ENCODE measurements at regions not wholly inside any gene's neighbourhood (a gene's known extent, or its start where the extent isn't known, plus 50 kb on each side); places are given as distances from the start of the nearest gene placed in this dataset.

DNA sequence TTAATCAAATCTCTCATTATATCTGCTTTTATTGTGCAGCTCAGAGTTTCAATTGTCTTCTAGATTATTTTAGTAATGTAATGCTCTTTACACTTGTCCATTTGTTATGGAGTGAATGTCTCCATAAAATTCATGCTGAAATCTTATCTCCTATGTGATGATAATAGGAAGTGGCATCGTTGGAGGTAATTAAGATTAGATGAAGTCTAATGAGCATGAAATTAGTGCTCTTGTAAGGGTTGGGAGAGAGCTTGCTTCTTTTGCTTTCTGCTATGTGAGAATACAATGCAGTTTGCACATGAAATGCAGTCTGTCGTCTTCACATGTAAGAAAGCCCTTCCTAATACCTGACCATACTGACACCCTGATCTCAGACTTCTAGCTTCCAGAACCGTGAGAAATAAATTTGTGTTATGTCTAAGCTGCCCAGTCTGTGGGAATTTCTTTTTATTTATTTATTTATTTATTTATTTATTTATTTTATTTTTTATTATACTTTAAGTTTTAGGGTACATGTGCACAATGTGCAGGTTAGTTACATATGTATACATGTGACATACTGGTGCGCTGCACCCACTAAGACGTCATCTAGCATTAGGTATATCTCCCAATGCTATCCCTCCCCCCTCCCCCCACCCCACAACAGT is 1399.2 kb upstream of the CDH6 start:
- H3K27me3 Mint-ChIP-seq = no peaks in the 10 kb centered on the region
- H3K4me1 Mint-ChIP-seq (ENCODE audit: low read depth) = no peaks in the 10 kb centered on the region
- no peaks in the 10 kb centered on the region for H3K36me3 ChIP-seq (ENCODE audit: insufficient read depth, low read length)
- no peaks in the 10 kb centered on the region for H3K36me3 Mint-ChIP-seq (ENCODE audit: low read depth)
- intact Hi-C loops (cut with DNase I, micrococcal nuclease) = no loop called here
- CTCF ChIA-PET = no interaction called here
- no peak for ATAC-seq (ENCODE audit: poor library complexity)
- peaks cover 0 to 4% of the 10 kb centered on the region in 2 experiments for H3K9me3 ChIP-seq (ENCODE audit: control insufficient read depth in 1 of 2, insufficient read depth in 1 of 2, low read length in 2 of 2)
- TF ChIP-seq, protein P1, sequence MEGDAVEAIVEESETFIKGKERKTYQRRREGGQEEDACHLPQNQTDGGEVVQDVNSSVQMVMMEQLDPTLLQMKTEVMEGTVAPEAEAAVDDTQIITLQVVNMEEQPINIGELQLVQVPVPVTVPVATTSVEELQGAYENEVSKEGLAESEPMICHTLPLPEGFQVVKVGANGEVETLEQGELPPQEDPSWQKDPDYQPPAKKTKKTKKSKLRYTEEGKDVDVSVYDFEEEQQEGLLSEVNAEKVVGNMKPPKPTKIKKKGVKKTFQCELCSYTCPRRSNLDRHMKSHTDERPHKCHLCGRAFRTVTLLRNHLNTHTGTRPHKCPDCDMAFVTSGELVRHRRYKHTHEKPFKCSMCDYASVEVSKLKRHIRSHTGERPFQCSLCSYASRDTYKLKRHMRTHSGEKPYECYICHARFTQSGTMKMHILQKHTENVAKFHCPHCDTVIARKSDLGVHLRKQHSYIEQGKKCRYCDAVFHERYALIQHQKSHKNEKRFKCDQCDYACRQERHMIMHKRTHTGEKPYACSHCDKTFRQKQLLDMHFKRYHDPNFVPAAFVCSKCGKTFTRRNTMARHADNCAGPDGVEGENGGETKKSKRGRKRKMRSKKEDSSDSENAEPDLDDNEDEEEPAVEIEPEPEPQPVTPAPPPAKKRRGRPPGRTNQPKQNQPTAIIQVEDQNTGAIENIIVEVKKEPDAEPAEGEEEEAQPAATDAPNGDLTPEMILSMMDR (IDR thresholded peaks at IDR 0.05) = no peak
- no peaks in the 10 kb centered on the region for H3K27me3 ChIP-seq (ENCODE audit: control insufficient read depth in 1 of 2, insufficient read depth in 2 of 2, low read length in 2 of 2)
- no peak overlapping the region for H3K4me3 ChIP-seq (ENCODE audit: low read length)
- H3K4me1 ChIP-seq (ENCODE audit: insufficient read depth, low read length) = no peaks in the 10 kb centered on the region
- no peak overlapping the region for H3K27ac Mint-ChIP-seq
- H3K4me3 Mint-ChIP-seq = no peak overlapping the region
- peaks cover 6% of the 10 kb centered on the region for H3K9me3 Mint-ChIP-seq
- POLR2A ChIA-PET = no interaction called here
- no peak for DNase-seq
- no peak overlapping the region for H3K27ac ChIP-seq (ENCODE audit: low read depth in 1 of 2, low read length in 2 of 2)

DNA sequence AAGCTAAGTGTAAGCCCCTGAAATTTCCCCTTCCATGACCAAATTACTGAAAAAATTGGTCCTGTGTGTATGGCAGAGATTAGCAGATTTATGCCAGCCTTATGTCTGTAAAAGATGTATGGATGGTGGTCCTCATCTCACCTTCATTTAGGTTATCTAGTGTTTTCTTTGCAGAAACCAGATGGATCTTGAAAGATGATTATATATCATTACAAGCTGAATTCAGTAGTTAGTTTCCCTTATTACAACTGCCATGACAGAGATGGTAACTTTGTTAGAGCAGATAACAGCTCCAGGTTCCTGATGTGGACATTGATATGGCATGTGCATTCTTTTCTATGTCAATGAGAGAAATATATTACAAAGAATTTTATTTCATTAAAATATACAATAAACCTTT is 1403.2 kb upstream of the CDH6 start:
- no peaks in the 10 kb centered on the region for H3K4me1 Mint-ChIP-seq (ENCODE audit: low read depth)

DNA sequence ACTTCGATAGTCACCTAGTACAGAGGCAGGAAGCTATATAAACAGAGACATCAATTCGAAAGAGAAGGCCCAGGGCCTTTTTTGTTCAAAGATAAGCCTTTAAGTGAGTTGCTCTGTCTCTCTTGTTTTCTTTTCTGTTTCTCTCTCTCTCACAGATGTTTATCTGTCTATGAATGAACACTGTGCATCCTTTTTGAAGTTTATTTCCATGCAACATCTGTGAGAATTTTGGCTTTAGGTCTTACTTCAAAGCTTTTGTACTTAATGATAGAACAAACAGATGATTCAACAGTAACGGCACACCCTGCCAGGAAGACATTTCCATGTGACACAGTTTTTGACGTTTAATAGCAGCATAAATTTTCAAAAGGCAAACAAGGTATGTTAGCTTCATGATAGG is 1413.1 kb upstream of the CDH6 start:
- ChIA-PET POLR2A (no interaction called here), CTCF (no interaction called here)
- no peak for ATAC-seq (ENCODE audit: poor library complexity)

More for the DNA sequence above, 1403.2 kb upstream of the CDH6 start:
- Histone ChIP-seq H3K36me3 (ENCODE audit: insufficient read depth, low read length) (no peaks in the 10 kb centered on the region), H3K4me3 (ENCODE audit: low read length) (no peak overlapping the region), H3K27me3 (ENCODE audit: control insufficient read depth in 1 of 2, insufficient read depth in 2 of 2, low read length in 2 of 2) (no peaks in the 10 kb centered on the region), H3K27ac (ENCODE audit: low read depth in 1 of 2, low read length in 2 of 2) (no peak overlapping the region), H3K9me3 (ENCODE audit: control insufficient read depth in 1 of 2, insufficient read depth in 1 of 2, low read length in 2 of 2) (peaks cover 0 to 6% of the 10 kb centered on the region in 2 experiments), H3K4me1 (ENCODE audit: insufficient read depth, low read length) (no peaks in the 10 kb centered on the region)
- TF ChIP-seq, protein P1 (IDR thresholded peaks at IDR 0.05) = no peak
- Mint-ChIP-seq H3K36me3 (ENCODE audit: low read depth) (no peaks in the 10 kb centered on the region), H3K4me3 (no peak overlapping the region), H3K9me3 (peaks cover 9% of the 10 kb centered on the region), H3K27ac (no peak overlapping the region), H3K27me3 (no peaks in the 10 kb centered on the region)
- POLR2A ChIA-PET = no interaction called here
- DNase-seq (no peak), ATAC-seq (ENCODE audit: poor library complexity) (no peak)
- intact Hi-C loops (cut with DNase I, micrococcal nuclease) = no loop called here
- CTCF ChIA-PET = no interaction called here

More for the DNA sequence above, 1413.1 kb upstream of the CDH6 start:
- Histone ChIP-seq H3K27ac (ENCODE audit: low read depth in 1 of 2, low read length in 2 of 2) (no peak overlapping the region), H3K4me1 (ENCODE audit: insufficient read depth, low read length) (no peaks in the 10 kb centered on the region), H3K36me3 (ENCODE audit: insufficient read depth, low read length) (no peaks in the 10 kb centered on the region), H3K4me3 (ENCODE audit: low read length) (no peak overlapping the region), H3K27me3 (ENCODE audit: control insufficient read depth in 1 of 2, insufficient read depth in 2 of 2, low read length in 2 of 2) (no peaks in the 10 kb centered on the region), H3K9me3 (ENCODE audit: control insufficient read depth in 1 of 2, insufficient read depth in 1 of 2, low read length in 2 of 2) (no peaks in the 10 kb centered on the region)
- peaks cover 12% of the 10 kb centered on the region for H3K9me3 Mint-ChIP-seq
- no peaks in the 10 kb centered on the region for H3K36me3 Mint-ChIP-seq (ENCODE audit: low read depth)
- no peak for DNase-seq
- TF ChIP-seq, protein P1 (IDR thresholded peaks at IDR 0.05) = no peak
- no peak overlapping the region for H3K4me3 Mint-ChIP-seq
- H3K27ac Mint-ChIP-seq = no peak overlapping the region
- intact Hi-C loops (cut with DNase I, micrococcal nuclease) = no loop called here
- no peaks in the 10 kb centered on the region for H3K27me3 Mint-ChIP-seq
- H3K4me1 Mint-ChIP-seq (ENCODE audit: low read depth) = no peaks in the 10 kb centered on the region

Measured in CD4-positive, alpha-beta T cell (primary cell).